H1 (cell line): ENCODE measurements at regions not wholly inside any gene's neighbourhood (a gene's known extent, or its start where the extent isn't known, plus 50 kb on each side); places are given as distances from the start of the nearest gene placed in this dataset.

Source experiments
- CBX5 ChIP-seq: fragments of 300-800, 300-1000 bp; sonication (generic); IDR thresholded peaks from 2 replicates; pipeline ENCODE4 v1.7.1; 2016; ENCODE audit warnings: antibody characterized with exemption, low read length, low read depth
- FOSL1 ChIP-seq: IDR thresholded peaks from 2 replicates; pipeline ENCODE4 v1.6.1; 2011; ENCODE audit warnings: mild to moderate bottlenecking, low read depth, low read length, moderate library complexity; ENCODE audit not compliant: insufficient read depth
- RAD21 ChIP-seq, 2 experiments: IDR thresholded peaks in 1 of 2; conservative IDR thresholded peaks in 1 of 2; 2 replicates each; pipeline ENCODE4 v1.6.1; 2011; ENCODE audit warnings: low read depth in 2 of 2, low read length in 2 of 2, improper control_type of control experiment in 1 of 2, inconsistent platforms in 1 of 2, mild to moderate bottlenecking in 1 of 2, moderate library complexity in 1 of 2
- SIX5 ChIP-seq: IDR thresholded peaks from 2 replicates; pipeline ENCODE4 v1.6.1; 2011; ENCODE audit warnings: mild to moderate bottlenecking, low read depth, low read length
- TAF1 ChIP-seq: IDR thresholded peaks from 2 replicates; pipeline ENCODE4 v1.6.1; 2011; ENCODE audit warnings: mild to moderate bottlenecking, low read depth, low read length
- ZNF274 ChIP-seq: IDR thresholded peaks from 2 replicates; pipeline ENCODE4 v1.7.0; 2012; ENCODE audit warnings: low read length, borderline replicate concordance; ENCODE audit errors: extremely low read depth
- TF ChIP-seq, protein P1 (sequence below): fragments of 300-600 bp; sonication (generic); IDR thresholded peaks from 2 replicates; pipeline ENCODE4 v1.7.1; 2012; ENCODE audit warnings: low read length, moderate library complexity, mild to moderate bottlenecking, inconsistent platforms; ENCODE audit not compliant: insufficient replicate concordance

DNA sequence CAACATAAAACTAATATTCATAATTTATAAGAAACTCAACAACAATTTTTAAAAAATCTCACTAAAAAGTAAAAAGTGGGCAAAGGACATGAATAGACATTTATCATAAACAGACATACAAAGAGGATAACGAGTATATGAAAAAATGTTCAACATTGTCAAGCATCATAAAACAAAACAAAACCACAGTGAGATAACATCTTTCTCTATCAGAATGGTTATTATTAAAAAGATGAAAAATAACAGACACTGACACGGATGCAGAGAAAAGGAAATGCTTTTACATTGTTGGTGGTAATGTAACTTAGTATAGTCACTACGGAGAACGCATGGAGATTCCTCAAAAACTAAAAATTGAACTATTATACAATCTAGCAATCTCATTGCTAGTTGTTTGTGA, 813.0 kb downstream of the LUZP2 start (continued):
- TF ChIP-seq, protein P1, sequence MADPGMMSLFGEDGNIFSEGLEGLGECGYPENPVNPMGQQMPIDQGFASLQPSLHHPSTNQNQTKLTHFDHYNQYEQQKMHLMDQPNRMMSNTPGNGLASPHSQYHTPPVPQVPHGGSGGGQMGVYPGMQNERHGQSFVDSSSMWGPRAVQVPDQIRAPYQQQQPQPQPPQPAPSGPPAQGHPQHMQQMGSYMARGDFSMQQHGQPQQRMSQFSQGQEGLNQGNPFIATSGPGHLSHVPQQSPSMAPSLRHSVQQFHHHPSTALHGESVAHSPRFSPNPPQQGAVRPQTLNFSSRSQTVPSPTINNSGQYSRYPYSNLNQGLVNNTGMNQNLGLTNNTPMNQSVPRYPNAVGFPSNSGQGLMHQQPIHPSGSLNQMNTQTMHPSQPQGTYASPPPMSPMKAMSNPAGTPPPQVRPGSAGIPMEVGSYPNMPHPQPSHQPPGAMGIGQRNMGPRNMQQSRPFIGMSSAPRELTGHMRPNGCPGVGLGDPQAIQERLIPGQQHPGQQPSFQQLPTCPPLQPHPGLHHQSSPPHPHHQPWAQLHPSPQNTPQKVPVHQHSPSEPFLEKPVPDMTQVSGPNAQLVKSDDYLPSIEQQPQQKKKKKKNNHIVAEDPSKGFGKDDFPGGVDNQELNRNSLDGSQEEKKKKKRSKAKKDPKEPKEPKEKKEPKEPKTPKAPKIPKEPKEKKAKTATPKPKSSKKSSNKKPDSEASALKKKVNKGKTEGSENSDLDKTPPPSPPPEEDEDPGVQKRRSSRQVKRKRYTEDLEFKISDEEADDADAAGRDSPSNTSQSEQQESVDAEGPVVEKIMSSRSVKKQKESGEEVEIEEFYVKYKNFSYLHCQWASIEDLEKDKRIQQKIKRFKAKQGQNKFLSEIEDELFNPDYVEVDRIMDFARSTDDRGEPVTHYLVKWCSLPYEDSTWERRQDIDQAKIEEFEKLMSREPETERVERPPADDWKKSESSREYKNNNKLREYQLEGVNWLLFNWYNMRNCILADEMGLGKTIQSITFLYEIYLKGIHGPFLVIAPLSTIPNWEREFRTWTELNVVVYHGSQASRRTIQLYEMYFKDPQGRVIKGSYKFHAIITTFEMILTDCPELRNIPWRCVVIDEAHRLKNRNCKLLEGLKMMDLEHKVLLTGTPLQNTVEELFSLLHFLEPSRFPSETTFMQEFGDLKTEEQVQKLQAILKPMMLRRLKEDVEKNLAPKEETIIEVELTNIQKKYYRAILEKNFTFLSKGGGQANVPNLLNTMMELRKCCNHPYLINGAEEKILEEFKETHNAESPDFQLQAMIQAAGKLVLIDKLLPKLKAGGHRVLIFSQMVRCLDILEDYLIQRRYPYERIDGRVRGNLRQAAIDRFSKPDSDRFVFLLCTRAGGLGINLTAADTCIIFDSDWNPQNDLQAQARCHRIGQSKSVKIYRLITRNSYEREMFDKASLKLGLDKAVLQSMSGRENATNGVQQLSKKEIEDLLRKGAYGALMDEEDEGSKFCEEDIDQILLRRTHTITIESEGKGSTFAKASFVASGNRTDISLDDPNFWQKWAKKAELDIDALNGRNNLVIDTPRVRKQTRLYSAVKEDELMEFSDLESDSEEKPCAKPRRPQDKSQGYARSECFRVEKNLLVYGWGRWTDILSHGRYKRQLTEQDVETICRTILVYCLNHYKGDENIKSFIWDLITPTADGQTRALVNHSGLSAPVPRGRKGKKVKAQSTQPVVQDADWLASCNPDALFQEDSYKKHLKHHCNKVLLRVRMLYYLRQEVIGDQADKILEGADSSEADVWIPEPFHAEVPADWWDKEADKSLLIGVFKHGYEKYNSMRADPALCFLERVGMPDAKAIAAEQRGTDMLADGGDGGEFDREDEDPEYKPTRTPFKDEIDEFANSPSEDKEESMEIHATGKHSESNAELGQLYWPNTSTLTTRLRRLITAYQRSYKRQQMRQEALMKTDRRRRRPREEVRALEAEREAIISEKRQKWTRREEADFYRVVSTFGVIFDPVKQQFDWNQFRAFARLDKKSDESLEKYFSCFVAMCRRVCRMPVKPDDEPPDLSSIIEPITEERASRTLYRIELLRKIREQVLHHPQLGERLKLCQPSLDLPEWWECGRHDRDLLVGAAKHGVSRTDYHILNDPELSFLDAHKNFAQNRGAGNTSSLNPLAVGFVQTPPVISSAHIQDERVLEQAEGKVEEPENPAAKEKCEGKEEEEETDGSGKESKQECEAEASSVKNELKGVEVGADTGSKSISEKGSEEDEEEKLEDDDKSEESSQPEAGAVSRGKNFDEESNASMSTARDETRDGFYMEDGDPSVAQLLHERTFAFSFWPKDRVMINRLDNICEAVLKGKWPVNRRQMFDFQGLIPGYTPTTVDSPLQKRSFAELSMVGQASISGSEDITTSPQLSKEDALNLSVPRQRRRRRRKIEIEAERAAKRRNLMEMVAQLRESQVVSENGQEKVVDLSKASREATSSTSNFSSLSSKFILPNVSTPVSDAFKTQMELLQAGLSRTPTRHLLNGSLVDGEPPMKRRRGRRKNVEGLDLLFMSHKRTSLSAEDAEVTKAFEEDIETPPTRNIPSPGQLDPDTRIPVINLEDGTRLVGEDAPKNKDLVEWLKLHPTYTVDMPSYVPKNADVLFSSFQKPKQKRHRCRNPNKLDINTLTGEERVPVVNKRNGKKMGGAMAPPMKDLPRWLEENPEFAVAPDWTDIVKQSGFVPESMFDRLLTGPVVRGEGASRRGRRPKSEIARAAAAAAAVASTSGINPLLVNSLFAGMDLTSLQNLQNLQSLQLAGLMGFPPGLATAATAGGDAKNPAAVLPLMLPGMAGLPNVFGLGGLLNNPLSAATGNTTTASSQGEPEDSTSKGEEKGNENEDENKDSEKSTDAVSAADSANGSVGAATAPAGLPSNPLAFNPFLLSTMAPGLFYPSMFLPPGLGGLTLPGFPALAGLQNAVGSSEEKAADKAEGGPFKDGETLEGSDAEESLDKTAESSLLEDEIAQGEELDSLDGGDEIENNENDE: no peak
- TF ChIP-seq SIX5: no peak
- TF ChIP-seq FOSL1: no peak
- TF ChIP-seq ZNF274: no peak
- TF ChIP-seq TAF1: no peak
- TF ChIP-seq CBX5: no peak
- TF ChIP-seq RAD21 (IDR thresholded peaks at IDR 0.05 in 1 of 2, conservative IDR thresholded peaks at IDR 0.05 in 1 of 2; ENCODE audit: low read depth in 2 of 2, low read length in 2 of 2): no peak
